ENCODE measurements at regions not wholly inside any gene's neighbourhood (a gene's known extent, or its start where the extent isn't known, plus 50 kb on each side); places are given as distances from the start of the nearest gene placed in this dataset.

DNA sequence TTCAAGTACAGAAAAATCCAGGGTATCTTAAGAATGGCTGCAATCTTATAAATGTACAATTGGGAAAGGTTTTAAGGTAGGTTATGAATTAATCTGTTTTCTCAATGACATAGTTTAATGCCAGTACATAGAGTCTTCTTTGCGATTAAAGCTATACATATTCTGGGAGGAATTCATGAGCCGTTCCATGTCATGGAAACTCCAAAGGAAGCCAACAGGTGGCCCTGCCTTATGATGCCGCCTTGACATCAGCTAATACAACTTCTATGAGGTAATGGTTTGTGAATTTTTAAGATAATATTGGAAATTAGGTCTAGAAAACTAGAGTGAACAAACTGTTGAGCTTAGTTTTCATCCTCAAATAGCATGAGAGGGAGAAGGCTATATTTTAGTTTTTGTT lies 713.4 kb downstream of the EFNA5 start:
- intact Hi-C loops (cut with DNase I; ENCODE audit: low total_unique reads) = no loop called here

DNA sequence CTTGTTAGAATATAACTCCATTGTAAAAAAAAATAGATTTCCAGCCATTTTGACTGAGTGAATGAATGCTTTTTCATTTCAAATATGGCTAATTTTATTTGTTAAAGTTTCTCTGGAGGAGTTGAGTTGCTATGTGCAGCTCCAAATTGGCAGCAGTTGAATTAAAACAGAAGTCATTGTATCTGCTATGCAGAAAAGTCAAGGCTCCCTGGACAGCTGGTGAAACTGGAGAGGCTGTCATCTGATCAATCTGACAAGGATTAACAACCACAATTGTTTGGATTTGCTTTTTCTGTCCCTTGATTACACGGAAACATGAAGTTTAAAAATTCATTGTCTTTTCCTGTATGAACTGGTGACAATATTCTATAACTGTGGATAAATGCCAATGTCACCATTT lies 713.9 kb downstream of the EFNA5 start:
- Histone ChIP-seq H3K27me3 (no peaks in the 10 kb centered on the region), H3K27ac (no peak overlapping the region), H3K4me3 (no peak overlapping the region), H3K4me1 (no peaks in the 10 kb centered on the region), H3K9me3 (no peaks in the 10 kb centered on the region), H3K36me3 (no peaks in the 10 kb centered on the region)
- TF ChIP-seq, protein P1, sequence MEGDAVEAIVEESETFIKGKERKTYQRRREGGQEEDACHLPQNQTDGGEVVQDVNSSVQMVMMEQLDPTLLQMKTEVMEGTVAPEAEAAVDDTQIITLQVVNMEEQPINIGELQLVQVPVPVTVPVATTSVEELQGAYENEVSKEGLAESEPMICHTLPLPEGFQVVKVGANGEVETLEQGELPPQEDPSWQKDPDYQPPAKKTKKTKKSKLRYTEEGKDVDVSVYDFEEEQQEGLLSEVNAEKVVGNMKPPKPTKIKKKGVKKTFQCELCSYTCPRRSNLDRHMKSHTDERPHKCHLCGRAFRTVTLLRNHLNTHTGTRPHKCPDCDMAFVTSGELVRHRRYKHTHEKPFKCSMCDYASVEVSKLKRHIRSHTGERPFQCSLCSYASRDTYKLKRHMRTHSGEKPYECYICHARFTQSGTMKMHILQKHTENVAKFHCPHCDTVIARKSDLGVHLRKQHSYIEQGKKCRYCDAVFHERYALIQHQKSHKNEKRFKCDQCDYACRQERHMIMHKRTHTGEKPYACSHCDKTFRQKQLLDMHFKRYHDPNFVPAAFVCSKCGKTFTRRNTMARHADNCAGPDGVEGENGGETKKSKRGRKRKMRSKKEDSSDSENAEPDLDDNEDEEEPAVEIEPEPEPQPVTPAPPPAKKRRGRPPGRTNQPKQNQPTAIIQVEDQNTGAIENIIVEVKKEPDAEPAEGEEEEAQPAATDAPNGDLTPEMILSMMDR (IDR thresholded peaks at IDR 0.05) = no peak
- DNase-seq = no peak
- intact Hi-C loops (cut with DNase I; ENCODE audit: low total_unique reads) = no loop called here

More for the DNA sequence above, 713.4 kb downstream of the EFNA5 start:
- Histone ChIP-seq H3K4me1 (no peaks in the 10 kb centered on the region), H3K36me3 (no peaks in the 10 kb centered on the region), H3K27ac (no peak overlapping the region), H3K27me3 (no peaks in the 10 kb centered on the region), H3K9me3 (no peaks in the 10 kb centered on the region), H3K4me3 (no peak overlapping the region)
- DNase-seq = no peak
- TF ChIP-seq, protein P1 (IDR thresholded peaks at IDR 0.05) = no peak

DNA sequence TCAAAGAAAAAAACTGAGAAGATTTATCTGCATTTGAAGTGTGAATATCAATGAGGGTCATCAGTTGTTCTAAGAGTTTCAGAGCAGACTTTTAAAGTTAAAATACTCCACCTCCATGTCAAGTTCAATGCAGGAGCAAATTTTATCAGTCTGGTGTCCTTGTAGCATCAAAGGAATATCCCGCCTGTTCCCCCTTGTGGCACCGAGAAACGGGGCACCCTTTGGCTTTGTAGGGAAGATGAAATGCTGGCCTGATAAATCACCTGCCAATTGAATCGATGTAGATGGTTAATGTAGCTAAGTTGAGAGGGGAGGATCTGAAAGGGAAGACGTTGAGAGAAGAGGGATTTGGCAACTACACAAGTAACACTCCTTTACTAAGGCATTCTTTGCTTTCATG lies 714.5 kb downstream of the EFNA5 start:
- no peaks in the 10 kb centered on the region for H3K4me1 ChIP-seq
- TF ChIP-seq, protein P1 (IDR thresholded peaks at IDR 0.05) = no peak
- no peak for DNase-seq
- H3K4me3 ChIP-seq = no peak overlapping the region
- intact Hi-C loops (cut with DNase I; ENCODE audit: low total_unique reads) = no loop called here
- no peaks in the 10 kb centered on the region for H3K36me3 ChIP-seq
- no peaks in the 10 kb centered on the region for H3K27me3 ChIP-seq
- no peaks in the 10 kb centered on the region for H3K9me3 ChIP-seq
- no peak overlapping the region for H3K27ac ChIP-seq

DNA sequence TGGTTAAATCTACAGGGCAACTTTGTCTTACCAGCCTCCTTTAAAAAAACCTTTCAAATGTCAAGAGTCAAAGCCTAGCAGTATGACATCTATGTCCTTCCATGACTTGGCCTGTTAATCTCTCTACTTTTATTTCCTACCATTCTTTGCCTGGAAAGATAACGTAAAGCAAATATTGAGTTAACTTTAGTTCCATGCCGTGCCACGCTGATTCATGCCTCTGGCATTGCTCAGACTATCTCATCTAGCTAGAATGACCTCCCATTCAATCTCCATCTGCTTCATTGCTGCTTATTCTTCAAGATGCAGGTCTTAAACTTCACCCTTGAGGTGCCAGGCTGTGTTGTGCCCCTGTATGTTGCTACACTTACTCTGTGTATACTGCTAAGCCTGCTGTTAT lies 729.8 kb downstream of the EFNA5 start:
- Histone ChIP-seq H3K27me3 (no peaks in the 10 kb centered on the region), H3K27ac (no peak overlapping the region), H3K4me1 (no peaks in the 10 kb centered on the region), H3K4me3 (no peak overlapping the region), H3K36me3 (no peaks in the 10 kb centered on the region), H3K9me3 (no peaks in the 10 kb centered on the region)
- TF ChIP-seq, protein P1 (IDR thresholded peaks at IDR 0.05) = no peak
- intact Hi-C loops (cut with DNase I; ENCODE audit: low total_unique reads) = no loop called here
- DNase-seq = no peak

DNA sequence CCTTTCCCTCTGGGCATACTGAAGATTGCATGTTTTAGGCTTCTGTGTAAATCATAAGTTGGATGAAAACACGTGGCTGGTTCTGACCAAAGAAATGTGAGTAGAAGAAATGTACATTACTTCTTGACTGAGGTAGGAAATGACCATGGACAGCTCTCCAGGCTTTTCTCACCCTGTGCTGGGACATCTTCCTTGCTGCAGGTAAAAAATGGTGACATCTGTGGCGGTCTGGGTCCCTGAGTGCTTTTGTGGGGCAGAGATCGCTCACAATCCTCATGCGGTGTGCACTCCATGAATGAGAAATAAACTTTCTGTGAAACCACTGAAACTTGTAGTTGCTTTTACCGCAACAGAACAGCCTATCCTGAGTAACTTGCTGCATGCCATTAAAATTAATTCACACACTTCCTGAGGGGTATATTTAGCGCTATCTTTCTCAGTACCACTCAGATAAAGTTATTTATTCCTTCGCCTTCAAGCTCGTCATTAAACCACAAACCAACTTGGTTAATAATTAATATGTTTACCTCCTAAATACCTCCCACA lies 730.4 kb downstream of the EFNA5 start:
- DNase-seq = no peak
- intact Hi-C loops (cut with DNase I; ENCODE audit: low total_unique reads) = no loop called here
- Histone ChIP-seq H3K4me1 (no peaks in the 10 kb centered on the region), H3K27me3 (no peaks in the 10 kb centered on the region), H3K36me3 (no peaks in the 10 kb centered on the region), H3K4me3 (no peak overlapping the region), H3K9me3 (no peaks in the 10 kb centered on the region), H3K27ac (no peak overlapping the region)
- TF ChIP-seq, protein P1 (IDR thresholded peaks at IDR 0.05) = no peak

DNA sequence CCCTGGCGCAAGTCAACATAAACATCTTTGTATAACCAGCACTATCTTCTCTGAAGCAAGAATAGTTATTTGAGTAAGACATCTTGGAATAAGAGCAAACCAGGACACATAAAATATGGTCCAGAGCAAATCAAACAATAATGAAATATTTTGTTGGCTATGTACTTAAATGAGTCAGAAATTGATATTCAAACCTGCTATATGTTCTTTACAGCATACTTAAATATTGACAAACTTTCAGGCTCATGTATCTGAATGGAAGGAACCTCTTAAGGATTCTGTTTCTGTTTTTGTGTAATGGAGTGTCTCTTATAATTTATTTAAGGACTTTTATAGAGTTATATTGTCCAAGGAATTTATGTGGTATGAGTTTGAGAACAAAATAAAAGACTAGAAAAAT lies 747.3 kb downstream of the EFNA5 start:
- no peaks in the 10 kb centered on the region for H3K9me3 ChIP-seq
- no peaks in the 10 kb centered on the region for H3K27me3 ChIP-seq
- intact Hi-C loops (cut with DNase I; ENCODE audit: low total_unique reads) = no loop called here
- no peaks in the 10 kb centered on the region for H3K4me1 ChIP-seq
- TF ChIP-seq, protein P1 (IDR thresholded peaks at IDR 0.05) = no peak
- H3K36me3 ChIP-seq = no peaks in the 10 kb centered on the region
- no peak for DNase-seq
- no peak overlapping the region for H3K4me3 ChIP-seq
- no peak overlapping the region for H3K27ac ChIP-seq
